Activated T-helper 2 cell treated with anti-CD3 and anti-CD28 coated beads, Interferon-gamma antibody, Interleukin-2, Interleukin-4, amounts not matched to agents 10 μg/mL and 5 μg/mL and 100 μg/mL, durations not matched to agents 14 hours and 24 hours and 36 hours (primary cell): ENCODE measurements at regions not wholly inside any gene's neighbourhood (a gene's known extent, or its start where the extent isn't known, plus 50 kb on each side); places are given as distances from the start of the nearest gene placed in this dataset.

Experiments
- DNase-seq: peaks from one replicate; pipeline ENCODE4 v3.0.0; 2021; ENCODE audit warnings: low spot score
- H3K27ac Mint-ChIP-seq: one replicate; pipeline ENCODE4 v1.8.0; 2021; ENCODE audit warnings: mixed read lengths
- H3K27me3 Mint-ChIP-seq: one replicate; pipeline ENCODE4 v1.8.0; 2021; ENCODE audit warnings: low read depth, mixed read lengths
- H3K36me3 Mint-ChIP-seq: one replicate; pipeline ENCODE4 v1.8.0; 2021; ENCODE audit warnings: low read depth, mixed read lengths
- H3K4me1 Mint-ChIP-seq: one replicate; pipeline ENCODE4 v1.8.0; 2021; ENCODE audit warnings: low read depth, mixed read lengths
- H3K4me3 Mint-ChIP-seq: one replicate; pipeline ENCODE4 v1.8.0; 2021; ENCODE audit warnings: low read depth, mild to moderate bottlenecking, moderate library complexity, mixed read lengths
- H3K9me3 Mint-ChIP-seq: one replicate; pipeline ENCODE4 v1.8.0; 2021; ENCODE audit warnings: mixed read lengths
- intact Hi-C: fragments of 100-400 bp; cut with micrococcal nuclease; formaldehyde crosslinking; loops from one replicate; pipeline ENCODE4 v1.15.1; 2023

GRCh38 chr5:167790045-167790444 is 501.4 kb upstream of the WWC1 start:
- H3K36me3 Mint-ChIP-seq, result no peaks in the 10 kb centered on the region
- H3K27ac Mint-ChIP-seq, result no peak overlapping the region
- no peaks in the 10 kb centered on the region for H3K9me3 Mint-ChIP-seq
- H3K4me1 Mint-ChIP-seq, result no peaks in the 10 kb centered on the region
- no peaks in the 10 kb centered on the region for H3K27me3 Mint-ChIP-seq
- no peak overlapping the region for H3K4me3 Mint-ChIP-seq
- DNase-seq, result no peak
- intact Hi-C loops, result no loop called here

DNA sequence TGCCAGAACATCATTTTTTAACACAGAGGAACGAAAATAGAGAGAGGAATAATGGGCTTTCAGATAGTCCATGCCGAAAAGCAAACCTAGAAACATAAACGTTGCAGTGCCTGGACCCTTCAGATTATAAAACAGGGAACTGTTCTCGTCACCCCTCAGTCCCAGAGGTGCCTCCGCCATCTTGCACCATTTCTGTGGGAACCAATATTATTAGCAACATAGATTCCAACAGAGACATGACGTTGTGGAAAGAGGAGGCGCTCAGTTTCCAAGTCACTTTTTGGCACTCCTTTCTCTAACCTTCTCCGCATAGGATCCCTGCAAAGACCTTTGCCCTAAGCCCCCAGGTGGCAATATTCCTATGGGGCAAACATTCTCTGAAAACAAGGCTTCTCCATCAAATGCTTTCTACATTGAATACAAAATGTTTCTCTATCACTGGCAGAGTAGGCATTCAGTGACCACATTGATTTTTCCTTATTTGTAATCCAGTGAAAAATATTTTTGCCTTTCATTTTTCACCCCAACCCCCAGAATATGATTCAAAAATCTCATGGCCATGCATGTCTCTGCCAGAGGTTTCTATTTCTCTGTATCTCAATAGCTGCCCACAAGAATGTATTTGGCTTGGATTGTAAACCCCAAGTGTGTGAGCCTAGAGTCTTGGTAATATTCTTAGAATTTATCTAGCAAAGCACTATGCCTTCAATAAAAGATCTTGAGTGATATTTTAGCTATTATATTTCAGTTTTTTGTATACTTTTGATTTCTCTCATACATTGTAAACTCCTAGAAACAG is 500.8 kb upstream of the WWC1 start:
- no peak overlapping the region for H3K4me3 Mint-ChIP-seq
- no peaks in the 10 kb centered on the region for H3K36me3 Mint-ChIP-seq
- no peaks in the 10 kb centered on the region for H3K27me3 Mint-ChIP-seq
- no peak overlapping the region for H3K27ac Mint-ChIP-seq
- DNase-seq, result no peak
- H3K4me1 Mint-ChIP-seq, result no peaks in the 10 kb centered on the region
- H3K9me3 Mint-ChIP-seq, result no peaks in the 10 kb centered on the region
- intact Hi-C loops, result no loop called here

- intact Hi-C loops, result no loop called here
- Mint-ChIP-seq H3K36me3 (no peaks in the 10 kb centered on the region), H3K27me3 (no peaks in the 10 kb centered on the region)
Measured at GRCh38 chr5:167792514-167792913, 498.9 kb upstream of the WWC1 start.

GRCh38 chr5:167793700-167794099 is 497.7 kb upstream of the WWC1 start:
- Mint-ChIP-seq H3K9me3 (no peaks in the 10 kb centered on the region), H3K27me3 (no peaks in the 10 kb centered on the region), H3K4me1 (no peaks in the 10 kb centered on the region), H3K36me3 (no peaks in the 10 kb centered on the region), H3K27ac (no peak overlapping the region), H3K4me3 (no peak overlapping the region)
- DNase-seq, result no peak
- intact Hi-C loops, result no loop called here

More at GRCh38 chr5:167792514-167792913, 498.9 kb upstream of the WWC1 start:
- no peak overlapping the region for H3K27ac Mint-ChIP-seq
- no peak for DNase-seq
- H3K9me3 Mint-ChIP-seq, result no peaks in the 10 kb centered on the region
- no peak overlapping the region for H3K4me3 Mint-ChIP-seq
- no peaks in the 10 kb centered on the region for H3K4me1 Mint-ChIP-seq

DNA sequence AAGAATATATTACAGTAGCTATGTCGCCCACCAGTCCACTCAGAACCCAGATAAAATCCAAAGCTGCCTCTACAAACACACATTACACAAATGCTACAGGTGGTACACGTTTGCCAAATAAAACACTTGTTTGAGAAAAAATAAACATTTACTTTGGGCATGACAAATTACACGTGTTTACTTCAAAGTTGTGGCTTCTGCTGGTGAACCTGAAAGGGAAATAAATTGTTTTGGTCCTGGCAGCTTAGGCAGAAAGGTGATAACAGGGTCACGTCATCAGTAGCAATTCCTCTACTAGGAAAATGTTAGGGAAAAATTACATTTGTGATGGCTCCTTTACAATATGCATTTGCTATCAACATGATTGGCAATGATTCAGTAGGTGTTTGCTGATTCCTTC is 497.3 kb upstream of the WWC1 start:
- Mint-ChIP-seq H3K9me3 (no peaks in the 10 kb centered on the region), H3K27me3 (no peaks in the 10 kb centered on the region), H3K4me3 (no peak overlapping the region), H3K4me1 (no peaks in the 10 kb centered on the region), H3K36me3 (no peaks in the 10 kb centered on the region), H3K27ac (no peak overlapping the region)
- intact Hi-C loops, result no loop called here
- DNase-seq, result no peak

DNA sequence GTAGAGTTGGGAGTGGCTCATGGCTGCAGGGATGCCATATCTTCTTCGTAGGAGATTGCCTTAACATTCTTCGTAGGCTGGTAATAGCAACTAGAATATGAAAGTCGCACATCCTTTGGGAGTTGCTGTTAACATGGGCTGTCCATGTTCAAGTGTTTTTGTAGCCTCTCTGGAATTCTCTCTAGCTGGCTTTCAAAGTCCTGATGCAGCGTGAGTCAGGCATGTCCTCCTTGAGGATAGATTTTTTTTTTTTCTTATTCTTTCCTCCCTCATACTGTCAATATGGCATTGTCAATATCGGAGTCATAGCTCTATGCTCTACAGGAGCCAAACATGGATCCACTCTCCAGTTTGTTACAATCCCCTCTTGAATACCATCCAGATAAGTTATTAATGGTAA is 494.8 kb upstream of the WWC1 start:
- Mint-ChIP-seq H3K4me3 (no peak overlapping the region), H3K27me3 (no peaks in the 10 kb centered on the region), H3K4me1 (no peaks in the 10 kb centered on the region), H3K9me3 (no peaks in the 10 kb centered on the region), H3K36me3 (no peaks in the 10 kb centered on the region), H3K27ac (no peak overlapping the region)
- intact Hi-C loops, result no loop called here
- no peak for DNase-seq

GRCh38 chr5:167797933-167798332 is 493.5 kb upstream of the WWC1 start:
- H3K4me3 Mint-ChIP-seq, result no peak overlapping the region
- no peak overlapping the region for H3K27ac Mint-ChIP-seq
- intact Hi-C loops, result no loop called here
- H3K4me1 Mint-ChIP-seq, result no peaks in the 10 kb centered on the region
- no peaks in the 10 kb centered on the region for H3K9me3 Mint-ChIP-seq
- no peaks in the 10 kb centered on the region for H3K36me3 Mint-ChIP-seq
- DNase-seq, result no peak
- H3K27me3 Mint-ChIP-seq, result no peaks in the 10 kb centered on the region

- no peak for DNase-seq
- Mint-ChIP-seq H3K36me3 (no peaks in the 10 kb centered on the region), H3K27me3 (no peaks in the 10 kb centered on the region), H3K4me3 (no peak overlapping the region), H3K9me3 (no peaks in the 10 kb centered on the region), H3K27ac (no peak overlapping the region), H3K4me1 (no peaks in the 10 kb centered on the region)
- intact Hi-C loops, result no loop called here
Measured at GRCh38 chr5:167798448-167798847, 493.0 kb upstream of the WWC1 start.

GRCh38 chr5:167800427-167800826 is 491.0 kb upstream of the WWC1 start:
- no peaks in the 10 kb centered on the region for H3K36me3 Mint-ChIP-seq
- H3K27ac Mint-ChIP-seq, result no peak overlapping the region
- intact Hi-C loops, result no loop called here
- no peaks in the 10 kb centered on the region for H3K4me1 Mint-ChIP-seq
- no peak overlapping the region for H3K4me3 Mint-ChIP-seq
- no peaks in the 10 kb centered on the region for H3K27me3 Mint-ChIP-seq
- no peaks in the 10 kb centered on the region for H3K9me3 Mint-ChIP-seq
- DNase-seq, result no peak

DNA sequence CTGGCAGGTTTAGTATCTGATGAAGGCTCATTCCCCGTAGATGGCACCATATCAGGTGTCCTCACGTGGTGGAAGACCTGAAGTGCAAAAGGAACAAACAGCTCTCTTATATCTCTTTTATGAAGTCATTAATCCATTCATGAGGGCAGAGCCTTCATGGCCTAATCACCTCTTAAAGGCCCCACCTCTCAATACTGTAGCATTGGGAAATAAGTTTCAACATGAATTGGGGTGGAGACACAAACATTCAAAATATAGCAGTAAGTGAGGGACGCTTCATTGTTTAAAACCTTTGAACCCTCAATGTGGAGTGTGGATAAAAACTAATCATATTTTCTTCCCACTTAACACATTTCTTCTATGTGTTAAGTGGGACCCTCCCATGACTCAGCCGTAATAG is 489.4 kb upstream of the WWC1 start:
- intact Hi-C loops, result no loop called here
- no peaks in the 10 kb centered on the region for H3K9me3 Mint-ChIP-seq
- DNase-seq, result no peak
- no peak overlapping the region for H3K27ac Mint-ChIP-seq
- no peak overlapping the region for H3K4me3 Mint-ChIP-seq
- H3K36me3 Mint-ChIP-seq, result no peaks in the 10 kb centered on the region
- no peaks in the 10 kb centered on the region for H3K4me1 Mint-ChIP-seq
- no peaks in the 10 kb centered on the region for H3K27me3 Mint-ChIP-seq

- no peaks in the 10 kb centered on the region for H3K27me3 Mint-ChIP-seq
- H3K27ac Mint-ChIP-seq, result no peak overlapping the region
- H3K4me3 Mint-ChIP-seq, result no peak overlapping the region
- H3K9me3 Mint-ChIP-seq, result no peaks in the 10 kb centered on the region
- no peaks in the 10 kb centered on the region for H3K4me1 Mint-ChIP-seq
- intact Hi-C loops, result no loop called here
- H3K36me3 Mint-ChIP-seq, result no peaks in the 10 kb centered on the region
- no peak for DNase-seq
Measured at GRCh38 chr5:167802755-167803431, 488.6 kb upstream of the WWC1 start.

GRCh38 chr5:167804512-167805220 is 486.8 kb upstream of the WWC1 start:
- H3K27ac Mint-ChIP-seq, result no peak overlapping the region
- intact Hi-C loops, result no loop called here
- no peaks in the 10 kb centered on the region for H3K9me3 Mint-ChIP-seq
- H3K36me3 Mint-ChIP-seq, result no peaks in the 10 kb centered on the region
- DNase-seq, result no peak
- H3K27me3 Mint-ChIP-seq, result no peaks in the 10 kb centered on the region
- H3K4me3 Mint-ChIP-seq, result no peak overlapping the region
- H3K4me1 Mint-ChIP-seq, result no peaks in the 10 kb centered on the region

DNA sequence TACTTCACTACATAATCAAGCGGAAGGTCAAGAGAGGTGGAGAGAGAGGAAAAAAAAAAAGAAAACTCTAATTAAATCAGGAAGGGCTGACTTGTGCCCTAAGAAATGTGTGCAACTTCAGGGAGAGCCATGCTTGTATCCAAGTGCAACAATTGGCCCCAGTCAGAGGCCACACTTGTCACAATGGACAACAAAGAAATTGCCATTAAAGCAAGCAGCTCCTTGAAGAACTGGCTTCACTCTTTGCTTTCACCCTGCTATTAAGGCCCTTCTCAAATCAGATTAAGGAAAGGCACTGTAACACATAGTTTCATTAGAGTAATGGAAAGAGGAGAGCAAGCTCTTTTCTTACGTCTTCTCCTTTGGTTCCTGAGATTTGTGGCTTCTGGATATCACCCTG is 480.9 kb upstream of the WWC1 start:
- Mint-ChIP-seq H3K27me3 (no peaks in the 10 kb centered on the region), H3K4me3 (no peak overlapping the region), H3K4me1 (no peaks in the 10 kb centered on the region), H3K27ac (no peak overlapping the region), H3K36me3 (no peaks in the 10 kb centered on the region), H3K9me3 (no peaks in the 10 kb centered on the region)
- no peak for DNase-seq
- intact Hi-C loops, result no loop called here
